Thoracic aorta (tissue), 2 donors: ENCODE measurements at regions not wholly inside any gene's neighbourhood (a gene's known extent, or its start where the extent isn't known, plus 50 kb on each side); places are given as distances from the start of the nearest gene placed in this dataset.

Source experiments
- ATAC-seq: fragments of 150-250 bp; one replicate; pipeline ENCODE4 v1.8.0; 2017; ENCODE audit warnings: low read depth; ENCODE audit not compliant: insufficient number of reproducible peaks, low FRiP score
- DNase-seq: peaks from one replicate; pipeline ENCODE4 v3.0.0-alpha.2; 2020; ENCODE audit warnings: low spot score
- H3K27ac ChIP-seq, 2 donors: fragments of 200-600 bp; sonication (generic); 1 replicate in 1 of 2; 2 replicates in 1 of 2; pipeline ENCODE4 v1.5.1; 2016; ENCODE audit warnings: mild to moderate bottlenecking in 2 of 2, moderate library complexity in 2 of 2
- H3K27me3 ChIP-seq: fragments of 200-600 bp; sonication (generic); replicated peaks from 2 replicates; pipeline ENCODE4 v1.6.0; 2016; ENCODE audit warnings: mild to moderate bottlenecking; ENCODE audit not compliant: insufficient read depth
- H3K36me3 ChIP-seq: fragments of 200-600 bp; sonication (generic); one replicate; pipeline ENCODE4 v1.5.1; 2016
- H3K4me1 ChIP-seq, 2 donors: fragments of 200-600 bp; sonication (generic); 1 replicate in 1 of 2; 2 replicates in 1 of 2; pipeline versions ENCODE4 v1.5.1 to v1.6.0; 2016; ENCODE audit warnings: low read depth in 2 of 2, mild to moderate bottlenecking in 1 of 2; ENCODE audit not compliant: control insufficient read depth in 1 of 2
- H3K4me3 ChIP-seq: fragments of 200-600 bp; sonication (generic); 2 replicates; pipeline ENCODE4 v1.5.1; 2016; ENCODE audit warnings: mild to moderate bottlenecking
- H3K9me3 ChIP-seq: fragments of 200-600 bp; sonication (generic); 2 replicates; pipeline ENCODE4 v1.5.1; 2016
- TF ChIP-seq, protein P1 (sequence below): fragments of 200-600 bp; sonication (generic); IDR thresholded peaks from one replicate; pipeline ENCODE4 v1.5.1; 2019; ENCODE audit warnings: antibody characterized with exemption

DNA sequence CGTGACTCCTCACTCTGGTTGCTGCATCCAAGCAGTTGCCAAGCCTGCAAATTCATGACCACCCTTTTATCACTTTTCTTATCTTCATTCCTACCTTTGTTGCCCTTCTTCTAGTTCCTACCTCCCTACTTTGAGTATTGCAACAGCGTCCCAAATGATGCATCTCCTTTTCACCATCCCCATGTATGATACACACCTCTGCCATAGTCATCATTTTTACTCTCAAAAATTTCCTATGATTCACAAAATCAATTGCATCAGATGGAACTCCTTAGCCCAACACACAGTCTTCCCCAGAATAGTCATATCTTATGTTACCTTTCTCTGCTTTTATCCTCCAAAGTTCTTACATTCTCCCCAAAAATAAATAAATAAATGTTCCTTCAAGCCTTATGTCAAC is 262.6 kb downstream of the TBL1XR1 start:
- H3K27me3 ChIP-seq, result no peaks in the 10 kb centered on the region

DNA sequence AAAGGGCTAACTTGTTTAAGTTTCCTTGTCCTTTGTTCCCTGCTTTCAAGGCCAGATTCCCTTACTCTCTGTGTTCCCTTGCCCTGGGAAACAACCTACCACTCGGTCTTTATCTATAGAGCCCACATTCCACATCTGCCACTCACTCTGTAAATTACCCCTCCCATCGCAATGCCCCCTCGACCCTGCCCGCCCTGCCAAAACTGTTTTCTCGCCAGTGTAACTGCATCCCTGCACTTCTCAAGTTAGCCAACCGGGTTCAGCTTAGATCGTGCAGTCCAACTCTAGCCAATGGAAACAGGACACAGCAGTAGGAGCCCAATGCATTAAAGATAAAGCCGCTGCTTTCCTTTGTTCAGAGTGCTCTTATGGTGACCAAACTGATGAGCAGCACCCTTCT is 263.6 kb downstream of the TBL1XR1 start:
- ATAC-seq (no peak), DNase-seq (no peak)
- no peak overlapping the region for H3K4me3 ChIP-seq
- H3K27me3 ChIP-seq, result no peaks in the 10 kb centered on the region
- peaks cover 7 to 23% of the 10 kb centered on the region in 2 donors for H3K4me1 ChIP-seq
- H3K9me3 ChIP-seq, result no peaks in the 10 kb centered on the region
- TF ChIP-seq, protein P1, sequence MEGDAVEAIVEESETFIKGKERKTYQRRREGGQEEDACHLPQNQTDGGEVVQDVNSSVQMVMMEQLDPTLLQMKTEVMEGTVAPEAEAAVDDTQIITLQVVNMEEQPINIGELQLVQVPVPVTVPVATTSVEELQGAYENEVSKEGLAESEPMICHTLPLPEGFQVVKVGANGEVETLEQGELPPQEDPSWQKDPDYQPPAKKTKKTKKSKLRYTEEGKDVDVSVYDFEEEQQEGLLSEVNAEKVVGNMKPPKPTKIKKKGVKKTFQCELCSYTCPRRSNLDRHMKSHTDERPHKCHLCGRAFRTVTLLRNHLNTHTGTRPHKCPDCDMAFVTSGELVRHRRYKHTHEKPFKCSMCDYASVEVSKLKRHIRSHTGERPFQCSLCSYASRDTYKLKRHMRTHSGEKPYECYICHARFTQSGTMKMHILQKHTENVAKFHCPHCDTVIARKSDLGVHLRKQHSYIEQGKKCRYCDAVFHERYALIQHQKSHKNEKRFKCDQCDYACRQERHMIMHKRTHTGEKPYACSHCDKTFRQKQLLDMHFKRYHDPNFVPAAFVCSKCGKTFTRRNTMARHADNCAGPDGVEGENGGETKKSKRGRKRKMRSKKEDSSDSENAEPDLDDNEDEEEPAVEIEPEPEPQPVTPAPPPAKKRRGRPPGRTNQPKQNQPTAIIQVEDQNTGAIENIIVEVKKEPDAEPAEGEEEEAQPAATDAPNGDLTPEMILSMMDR, result no peak
- no peak overlapping the region for H3K27ac ChIP-seq
- no peaks in the 10 kb centered on the region for H3K36me3 ChIP-seq

More for the DNA sequence above, 262.6 kb downstream of the TBL1XR1 start:
- TF ChIP-seq, protein P1, result no peak
- no peak overlapping the region for H3K27ac ChIP-seq
- ATAC-seq (no peak), DNase-seq (no peak)
- H3K4me1 ChIP-seq, result peaks cover 7 to 23% of the 10 kb centered on the region in 2 donors
- no peaks in the 10 kb centered on the region for H3K9me3 ChIP-seq
- no peak overlapping the region for H3K4me3 ChIP-seq
- no peaks in the 10 kb centered on the region for H3K36me3 ChIP-seq

DNA sequence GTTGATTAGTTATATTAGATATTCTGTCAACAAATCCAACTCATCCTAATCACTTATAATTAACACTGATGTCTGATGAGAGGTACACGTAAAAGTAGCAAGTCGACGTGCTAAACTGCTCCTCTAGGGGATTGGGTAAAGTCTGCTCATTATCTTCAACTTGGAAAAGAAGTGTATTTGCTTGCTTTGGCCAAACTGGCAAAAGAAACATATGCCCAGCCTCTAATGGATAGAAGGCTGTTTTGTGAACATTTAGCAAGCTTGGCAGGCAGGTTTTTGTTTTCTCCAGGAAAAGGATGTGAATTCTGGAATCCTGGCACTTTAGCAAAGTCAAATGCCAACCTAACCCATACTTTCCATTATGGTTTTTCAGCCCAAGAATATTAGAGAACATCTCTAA is 264.8 kb downstream of the TBL1XR1 start:
- TF ChIP-seq, protein P1, result no peak
- no peak for DNase-seq
- Histone ChIP-seq H3K27me3 (no peaks in the 10 kb centered on the region), H3K9me3 (no peaks in the 10 kb centered on the region), H3K36me3 (no peaks in the 10 kb centered on the region), H3K4me1 (peaks cover 7 to 18% of the 10 kb centered on the region in 2 donors), H3K27ac (peak overlapping the region in 1 of 2 donors; percentile 24), H3K4me3 (no peak overlapping the region)
- no peak for ATAC-seq

DNA sequence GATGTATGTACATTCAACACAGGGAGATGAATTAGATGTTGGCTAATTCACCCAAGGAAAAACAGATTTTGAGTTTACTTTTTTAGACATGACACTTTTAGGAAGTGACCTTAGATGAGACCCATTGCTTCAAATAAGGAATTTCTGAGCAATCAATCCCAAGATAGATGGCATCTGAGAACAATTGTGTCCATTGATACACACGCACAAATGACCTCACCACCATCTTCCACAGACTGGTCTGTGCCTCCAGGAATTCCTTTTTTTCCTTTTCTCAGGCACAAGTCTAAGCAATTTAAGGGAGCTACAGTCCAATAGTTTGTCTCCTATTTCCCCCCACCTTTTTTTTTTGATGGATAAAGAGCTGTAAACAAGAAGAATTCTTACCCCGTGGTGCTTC is 265.3 kb downstream of the TBL1XR1 start:
- DNase-seq, result no peak
- H3K9me3 ChIP-seq, result no peaks in the 10 kb centered on the region
- no peak overlapping the region for H3K4me3 ChIP-seq
- TF ChIP-seq, protein P1, result no peak
- peak overlapping the region in 1 of 2 donors; percentile 24 for H3K27ac ChIP-seq
- H3K27me3 ChIP-seq, result no peaks in the 10 kb centered on the region
- H3K4me1 ChIP-seq, result peaks cover 7 to 18% of the 10 kb centered on the region in 2 donors
- H3K36me3 ChIP-seq, result no peaks in the 10 kb centered on the region
- no peak for ATAC-seq

DNA sequence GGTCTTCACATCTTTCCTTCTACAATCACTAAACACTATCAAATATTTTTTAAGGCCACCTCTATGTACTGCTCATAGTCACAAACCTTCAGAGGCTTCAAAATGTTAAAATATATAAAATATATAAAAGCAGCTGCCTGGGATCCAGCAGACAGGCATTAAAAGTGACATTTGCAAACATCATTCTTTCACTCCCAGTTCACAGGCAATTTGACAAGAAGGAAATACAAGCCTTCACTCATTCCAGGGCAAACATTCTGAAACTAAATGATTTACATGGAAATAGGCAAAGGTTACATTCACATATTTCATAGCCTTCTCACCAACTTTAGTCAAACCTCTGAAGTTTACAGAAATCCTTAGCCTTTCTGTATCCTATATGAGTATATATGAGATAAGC is 266.3 kb downstream of the TBL1XR1 start:
- TF ChIP-seq, protein P1, result no peak
- Histone ChIP-seq H3K27me3 (no peaks in the 10 kb centered on the region), H3K4me1 (peaks cover 7 to 18% of the 10 kb centered on the region in 2 donors), H3K9me3 (no peaks in the 10 kb centered on the region), H3K4me3 (no peak overlapping the region), H3K27ac (no peak overlapping the region), H3K36me3 (no peaks in the 10 kb centered on the region)
- no peak for DNase-seq
- no peak for ATAC-seq
